Natural killer cell (primary cell): ENCODE measurements at regions not wholly inside any gene's neighbourhood (a gene's known extent, or its start where the extent isn't known, plus 50 kb on each side); places are given as distances from the start of the nearest gene placed in this dataset.

Experiments used
- ATAC-seq, 3 donors: fragments of 150-1000 bp in 2 of 3; fragments of 200-7000 bp in 1 of 3; cut with Tn5 transposase; 1 replicate in 1 of 3; 2 replicates in 2 of 3; pipeline ENCODE4 v1.10.0; 2021; ENCODE audit warnings: mild to moderate bottlenecking in 2 of 3, moderate library complexity in 2 of 3
- DNase-seq, 2 donors: peaks; one replicate each; pipeline versions ENCODE4 v3.0.0 to v3.0.0-alpha.2; 2013 to 2021; ENCODE audit warnings: mixed read lengths in 1 of 2
- H3K27ac ChIP-seq: one replicate; pipeline ENCODE4 v1.5.1; 2013; ENCODE audit warnings: mild to moderate bottlenecking, low read length
- H3K27me3 ChIP-seq: one replicate; pipeline ENCODE4 v1.6.1; 2013; ENCODE audit warnings: low read length; ENCODE audit not compliant: control insufficient read depth, insufficient read depth
- H3K36me3 ChIP-seq: one replicate; pipeline ENCODE4 v1.6.1; 2013; ENCODE audit warnings: low read length; ENCODE audit not compliant: control insufficient read depth, insufficient read depth
- H3K4me1 ChIP-seq: one replicate; pipeline ENCODE4 v1.6.1; 2013; ENCODE audit warnings: low read length; ENCODE audit not compliant: control insufficient read depth, insufficient read depth
- H3K4me3 ChIP-seq: one replicate; pipeline ENCODE4 v1.5.1; 2013; ENCODE audit warnings: low read length
- H3K9me3 ChIP-seq: one replicate; pipeline ENCODE4 v1.6.1; 2013; ENCODE audit warnings: low read length; ENCODE audit not compliant: control insufficient read depth, insufficient read depth
- H3K27ac Mint-ChIP-seq, 2 donors: one replicate each; pipeline ENCODE4 v1.8.0; 2022; ENCODE audit warnings: mild to moderate bottlenecking in 2 of 2, mixed read lengths in 2 of 2, moderate library complexity in 1 of 2
- H3K27me3 Mint-ChIP-seq, 2 donors: one replicate each; pipeline ENCODE4 v1.8.0; 2022; ENCODE audit warnings: low read depth in 2 of 2, mixed read lengths in 2 of 2
- H3K36me3 Mint-ChIP-seq: one replicate; pipeline ENCODE4 v1.8.0; 2022; ENCODE audit warnings: mixed read lengths
- H3K4me1 Mint-ChIP-seq, 2 donors: one replicate each; pipeline ENCODE4 v1.8.0; 2022; ENCODE audit warnings: mixed read lengths in 2 of 2
- H3K4me3 Mint-ChIP-seq: one replicate; pipeline ENCODE4 v1.8.0; 2022; ENCODE audit warnings: mild to moderate bottlenecking, moderate library complexity, mixed read lengths
- H3K9me3 Mint-ChIP-seq, 2 donors: one replicate each; pipeline ENCODE4 v1.8.0; 2022; ENCODE audit warnings: mixed read lengths in 2 of 2
- WGBS: methylation state at CpG from one replicate; pipeline ENCODE4 v1.1.7; 2013; ENCODE audit warnings: missing lambda C conversion rate; ENCODE audit not compliant: insufficient coverage; 5-methylcytosine and 5-hydroxymethylcytosine counted together
- intact Hi-C: fragments of 100-400 bp; cut with micrococcal nuclease; formaldehyde crosslinking; loops from one replicate; pipeline ENCODE4 v1.14.2; 2022
- TF ChIP-seq, protein P1 (sequence below): fragments of 200-600 bp; IDR thresholded peaks from one replicate; pipeline ENCODE4 v1.8.0; 2022; ENCODE audit warnings: antibody characterized with exemption

DNA sequence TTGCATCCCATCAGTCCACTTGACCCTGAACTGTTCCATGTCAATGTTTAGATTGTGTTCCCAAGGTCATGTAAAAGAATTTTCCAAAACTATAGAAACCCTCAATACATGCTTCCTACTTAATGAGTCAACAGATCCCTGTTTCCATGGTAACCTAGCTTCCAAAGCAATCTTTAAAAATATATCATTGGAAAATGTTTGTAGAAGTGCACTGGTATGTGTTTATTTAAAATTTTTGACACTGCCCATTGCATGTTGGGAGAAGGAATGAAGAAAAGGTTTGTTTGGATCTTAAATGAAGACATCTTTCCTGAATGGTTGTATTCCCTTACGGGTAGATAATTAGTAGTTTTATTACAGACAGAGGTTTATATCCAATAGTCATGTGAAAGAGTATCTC, 345.3 kb downstream of the GABRG1 start:
- WGBS = 92% methylated on average over 1 of the region's 1 CpG
- Histone ChIP-seq H3K4me1 (no peaks in the 10 kb centered on the region), H3K36me3 (no peaks in the 10 kb centered on the region), H3K27me3 (no peaks in the 10 kb centered on the region), H3K4me3 (no peak overlapping the region), H3K27ac (no peak overlapping the region), H3K9me3 (no peaks in the 10 kb centered on the region)
- peaks cover 13 to 14% of the 10 kb centered on the region in 2 donors for H3K9me3 Mint-ChIP-seq
- H3K4me1 Mint-ChIP-seq = no peaks in the 10 kb centered on the region
- no peaks in the 10 kb centered on the region for H3K36me3 Mint-ChIP-seq
- TF ChIP-seq, protein P1, sequence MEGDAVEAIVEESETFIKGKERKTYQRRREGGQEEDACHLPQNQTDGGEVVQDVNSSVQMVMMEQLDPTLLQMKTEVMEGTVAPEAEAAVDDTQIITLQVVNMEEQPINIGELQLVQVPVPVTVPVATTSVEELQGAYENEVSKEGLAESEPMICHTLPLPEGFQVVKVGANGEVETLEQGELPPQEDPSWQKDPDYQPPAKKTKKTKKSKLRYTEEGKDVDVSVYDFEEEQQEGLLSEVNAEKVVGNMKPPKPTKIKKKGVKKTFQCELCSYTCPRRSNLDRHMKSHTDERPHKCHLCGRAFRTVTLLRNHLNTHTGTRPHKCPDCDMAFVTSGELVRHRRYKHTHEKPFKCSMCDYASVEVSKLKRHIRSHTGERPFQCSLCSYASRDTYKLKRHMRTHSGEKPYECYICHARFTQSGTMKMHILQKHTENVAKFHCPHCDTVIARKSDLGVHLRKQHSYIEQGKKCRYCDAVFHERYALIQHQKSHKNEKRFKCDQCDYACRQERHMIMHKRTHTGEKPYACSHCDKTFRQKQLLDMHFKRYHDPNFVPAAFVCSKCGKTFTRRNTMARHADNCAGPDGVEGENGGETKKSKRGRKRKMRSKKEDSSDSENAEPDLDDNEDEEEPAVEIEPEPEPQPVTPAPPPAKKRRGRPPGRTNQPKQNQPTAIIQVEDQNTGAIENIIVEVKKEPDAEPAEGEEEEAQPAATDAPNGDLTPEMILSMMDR = no peak
- intact Hi-C loops = no loop called here
- no peaks in the 10 kb centered on the region for H3K27me3 Mint-ChIP-seq
- no peak overlapping the region for H3K4me3 Mint-ChIP-seq
- ATAC-seq (no peak), DNase-seq (no peak)
- no peak overlapping the region for H3K27ac Mint-ChIP-seq

DNA sequence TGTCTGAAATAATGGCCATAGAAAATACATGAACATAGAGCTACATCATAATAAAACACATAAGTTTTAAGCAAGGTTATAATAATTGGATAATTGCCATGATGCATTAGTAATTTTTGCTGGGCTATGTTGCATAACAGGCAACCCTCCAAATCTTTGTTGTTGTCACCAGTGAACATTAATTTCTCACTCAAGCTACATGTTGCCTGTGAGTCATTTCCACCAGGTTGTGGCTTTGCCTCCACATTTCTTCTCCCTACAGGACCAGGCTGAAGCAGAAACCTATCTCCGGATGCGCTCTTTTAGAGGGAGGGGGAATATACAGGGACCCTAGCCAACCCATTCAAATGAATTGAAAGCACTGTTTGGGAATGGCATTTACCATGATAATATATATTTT, 347.7 kb downstream of the GABRG1 start:
- ATAC-seq (no peak), DNase-seq (no peak)
- WGBS = no CpG with 5 or more reads among the region's 2 CpGs
- H3K4me1 Mint-ChIP-seq = no peaks in the 10 kb centered on the region
- intact Hi-C loops = no loop called here
- TF ChIP-seq, protein P1 = no peak
- no peak overlapping the region for H3K27ac Mint-ChIP-seq
- Histone ChIP-seq H3K9me3 (no peaks in the 10 kb centered on the region), H3K27me3 (no peaks in the 10 kb centered on the region), H3K4me1 (no peaks in the 10 kb centered on the region), H3K36me3 (no peaks in the 10 kb centered on the region), H3K27ac (no peak overlapping the region), H3K4me3 (no peak overlapping the region)
- H3K36me3 Mint-ChIP-seq = no peaks in the 10 kb centered on the region
- no peak overlapping the region for H3K4me3 Mint-ChIP-seq
- no peaks in the 10 kb centered on the region for H3K27me3 Mint-ChIP-seq
- peaks cover 14 to 16% of the 10 kb centered on the region in 2 donors for H3K9me3 Mint-ChIP-seq

DNA sequence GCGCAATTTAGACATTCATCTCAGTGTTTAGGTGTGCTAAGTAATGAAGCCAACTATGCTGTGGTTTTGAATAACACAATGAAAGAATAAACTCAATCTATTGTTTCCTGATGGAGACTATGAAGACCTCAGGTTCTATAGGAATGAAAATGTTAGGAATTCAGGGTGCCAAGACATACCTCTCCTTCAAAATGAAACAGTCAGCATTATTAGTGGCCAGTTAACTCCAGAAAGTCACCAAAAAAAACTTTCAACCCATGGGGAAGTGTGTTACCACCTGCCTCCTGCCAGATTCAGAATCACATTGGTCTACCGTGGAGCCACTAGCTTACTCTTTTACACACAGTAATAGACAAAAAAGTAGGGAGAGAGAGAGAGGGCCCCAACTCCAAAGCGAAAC, 352.9 kb downstream of the GABRG1 start:
- H3K27me3 ChIP-seq = no peaks in the 10 kb centered on the region
- H3K4me3 Mint-ChIP-seq = no peak overlapping the region
- H3K9me3 ChIP-seq = no peaks in the 10 kb centered on the region
- H3K36me3 Mint-ChIP-seq = no peaks in the 10 kb centered on the region
- no peaks in the 10 kb centered on the region for H3K36me3 ChIP-seq
- WGBS = no CpG with 5 or more reads among the region's 3 CpGs
- H3K27ac ChIP-seq = no peak overlapping the region
- H3K4me1 ChIP-seq = no peaks in the 10 kb centered on the region
- peaks cover 11% of the 10 kb centered on the region in 2 donors for H3K9me3 Mint-ChIP-seq
- DNase-seq (no peak), ATAC-seq (no peak)
- no peaks in the 10 kb centered on the region for H3K4me1 Mint-ChIP-seq
- intact Hi-C loops = no loop called here
- H3K4me3 ChIP-seq = no peak overlapping the region
- no peak overlapping the region for H3K27ac Mint-ChIP-seq
- H3K27me3 Mint-ChIP-seq = no peaks in the 10 kb centered on the region
- TF ChIP-seq, protein P1 = no peak

DNA sequence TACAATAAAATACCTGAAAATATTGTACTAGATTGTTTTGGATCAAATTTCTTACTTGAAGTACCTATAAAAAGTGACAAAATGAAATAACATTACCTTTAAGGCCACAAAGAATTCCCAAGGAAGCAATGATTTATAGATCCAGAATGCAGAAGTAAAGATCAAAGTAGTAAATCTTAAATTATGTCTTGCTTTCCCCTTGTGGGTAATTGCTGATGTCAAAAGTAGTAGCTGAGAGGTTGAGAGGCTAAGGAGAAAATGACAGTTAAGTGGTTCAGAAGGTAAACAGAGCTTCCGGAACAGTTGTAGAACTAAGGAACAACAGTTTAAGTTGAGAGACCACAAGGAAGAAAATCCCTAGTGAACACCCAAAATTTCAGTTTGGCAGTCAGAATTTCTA, 358.3 kb downstream of the GABRG1 start:
- H3K9me3 Mint-ChIP-seq = peaks cover 13 to 20% of the 10 kb centered on the region in 2 donors
- ATAC-seq (no peak), DNase-seq (no peak)
- H3K4me1 ChIP-seq = no peaks in the 10 kb centered on the region
- TF ChIP-seq, protein P1 = no peak
- H3K36me3 Mint-ChIP-seq = peaks cover 8% of the 10 kb centered on the region
- 17% methylated on average over 1 of the region's 1 CpG for WGBS
- H3K4me1 Mint-ChIP-seq = no peaks in the 10 kb centered on the region
- intact Hi-C loops = no loop called here
- H3K9me3 ChIP-seq = no peaks in the 10 kb centered on the region
- no peaks in the 10 kb centered on the region for H3K27me3 ChIP-seq
- H3K27me3 Mint-ChIP-seq = no peaks in the 10 kb centered on the region
- H3K4me3 ChIP-seq = no peak overlapping the region
- H3K4me3 Mint-ChIP-seq = no peak overlapping the region
- H3K27ac Mint-ChIP-seq = no peak overlapping the region
- H3K27ac ChIP-seq = no peak overlapping the region
- no peaks in the 10 kb centered on the region for H3K36me3 ChIP-seq
